ENCODE measurements at regions not wholly inside any gene's neighbourhood (a gene's known extent, or its start where the extent isn't known, plus 50 kb on each side); places are given as distances from the start of the nearest gene placed in this dataset.

- no peak overlapping the region for H4K91ac ChIP-seq (ENCODE audit: insufficient read depth, low read depth, low read length)
- H4K20me1 ChIP-seq (ENCODE audit: insufficient read depth, low read length) = no peaks in the 10 kb centered on the region
- ChIA-PET CTCF (no interaction called here), POLR2A (ENCODE audit: unreplicated experiment) (no interaction called here)
- H3K56ac ChIP-seq (ENCODE audit: extremely low read depth, insufficient read depth, low read length) = no peak overlapping the region
- H3K9ac ChIP-seq (ENCODE audit: low read depth, low read length) = no peak overlapping the region
- TF ChIP-seq CEBPB (IDR thresholded peaks at IDR 0.05; ENCODE audit: low read depth, low read length) (no peak), BHLHE40 (IDR thresholded peaks at IDR 0.05; ENCODE audit: low read depth, low read length) (no peak), MAZ (IDR thresholded peaks at IDR 0.05; ENCODE audit: borderline replicate concordance, low read depth, low read length) (no peak), SMC3 (IDR thresholded peaks at IDR 0.05; ENCODE audit: low read depth, low read length) (no peak), MXI1 (IDR thresholded peaks at IDR 0.05; ENCODE audit: borderline replicate concordance, low read depth, low read length) (no peak), FOS (IDR thresholded peaks at IDR 0.05; ENCODE audit: low read depth, low read length) (no peak), MAFK (IDR thresholded peaks at IDR 0.05; ENCODE audit: low read depth, low read length) (no peak), RFX5 (IDR thresholded peaks at IDR 0.05; ENCODE audit: low read depth, low read length) (no peak), RAD21 (IDR thresholded peaks at IDR 0.05; ENCODE audit: low read length) (no peak), NFE2L2 (IDR thresholded peaks at IDR 0.05; ENCODE audit: low read depth, low read length) (no peak), POLR2A (IDR thresholded peaks at IDR 0.05; ENCODE audit: low read depth, low read length) (no peak)
- TF ChIP-seq, protein P1, sequence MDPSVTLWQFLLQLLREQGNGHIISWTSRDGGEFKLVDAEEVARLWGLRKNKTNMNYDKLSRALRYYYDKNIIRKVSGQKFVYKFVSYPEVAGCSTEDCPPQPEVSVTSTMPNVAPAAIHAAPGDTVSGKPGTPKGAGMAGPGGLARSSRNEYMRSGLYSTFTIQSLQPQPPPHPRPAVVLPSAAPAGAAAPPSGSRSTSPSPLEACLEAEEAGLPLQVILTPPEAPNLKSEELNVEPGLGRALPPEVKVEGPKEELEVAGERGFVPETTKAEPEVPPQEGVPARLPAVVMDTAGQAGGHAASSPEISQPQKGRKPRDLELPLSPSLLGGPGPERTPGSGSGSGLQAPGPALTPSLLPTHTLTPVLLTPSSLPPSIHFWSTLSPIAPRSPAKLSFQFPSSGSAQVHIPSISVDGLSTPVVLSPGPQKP (IDR thresholded peaks at IDR 0.05; ENCODE audit: borderline replicate concordance, low read depth, low read length) = no peak
- H2AK9ac ChIP-seq (replicated peaks; ENCODE audit: low read depth, low read length, poor library complexity) = no peak overlapping the region
- H3K14ac ChIP-seq (replicated peaks; ENCODE audit: low read depth, low read length) = no peak overlapping the region
- no peak overlapping the region for H2AFZ ChIP-seq (replicated peaks; ENCODE audit: low read length, poor library complexity)
- in situ Hi-C loops (cut with MboI; ENCODE audit: low sequenced_read_pairs) = no loop called here
- ATAC-seq (ENCODE audit: low read depth) = no peak
- H2BK120ac ChIP-seq (ENCODE audit: low read depth, low read length) = no peak overlapping the region
- no peaks in the 10 kb centered on the region for H3K79me1 ChIP-seq (ENCODE audit: low read depth in 1 of 2, low read length in 2 of 2)
- H3K4me2 ChIP-seq (ENCODE audit: low read depth, low read length) = no peak overlapping the region
- no peaks in the 10 kb centered on the region for H3K27me3 ChIP-seq (ENCODE audit: control insufficient read depth, insufficient read depth, low read length)
- H3K9me1 ChIP-seq (ENCODE audit: insufficient read depth, low read length) = no peaks in the 10 kb centered on the region
- H3K4me1 ChIP-seq (ENCODE audit: control insufficient read depth, insufficient read depth, low read length) = no peaks in the 10 kb centered on the region
- no peak overlapping the region for H2BK15ac ChIP-seq (ENCODE audit: low read depth, low read length)
- intact Hi-C loops (cut with micrococcal nuclease) = no loop called here
- no peak overlapping the region for H3K18ac ChIP-seq (ENCODE audit: low read depth, low read length)
- no peaks in the 10 kb centered on the region for H3K36me3 ChIP-seq (ENCODE audit: control insufficient read depth, insufficient read depth, low read length)
- no peak overlapping the region for H3K4ac ChIP-seq (ENCODE audit: low read depth, low read length)
- dilution Hi-C loops (cut with HindIII; ENCODE audit: low sequenced_read_pairs, unreplicated experiment) = no loop called here
- DNase-seq = no peak
- no TSS peak for BruUV-seq (replicated peaks)
- no peak overlapping the region for H2AK5ac ChIP-seq (ENCODE audit: low read depth, low read length)
- H3K4me3 ChIP-seq (ENCODE audit: insufficient read depth, low read depth, low read length) = no peak overlapping the region
- no peak overlapping the region for H3K23ac ChIP-seq (ENCODE audit: low read depth, low read length)
- H3K27ac ChIP-seq (ENCODE audit: insufficient read depth, low read length) = no peak overlapping the region
- H2BK5ac ChIP-seq (ENCODE audit: low read depth, low read length, poor library complexity, severe bottlenecking) = no peak overlapping the region
- no peak overlapping the region for H4K8ac ChIP-seq (ENCODE audit: low read depth in 2 of 2, low read length in 2 of 2)
- H4K5ac ChIP-seq (ENCODE audit: low read depth, low read length) = no peak overlapping the region
- H2BK20ac ChIP-seq (ENCODE audit: low read depth, low read length) = no peak overlapping the region
- 100% methylated on average over 2 of the region's 10 CpGs; no CpG with 5 or more reads in 1 of the 2 experiments for WGBS, 2 experiments (ENCODE audit: extremely low coverage in 2 of 2, insufficient read length in 1 of 2)
- no peaks in the 10 kb centered on the region for H3K9me3 ChIP-seq (ENCODE audit: control insufficient read depth, insufficient read depth, low read length)
Observed at GRCh38 chr2:223251656-223252229, 199.8 kb downstream of the KCNE4 start.

Data from IMR-90 (cell line).